HL-60 (cell line): ENCODE measurements at regions not wholly inside any gene's neighbourhood (a gene's known extent, or its start where the extent isn't known, plus 50 kb on each side); places are given as distances from the start of the nearest gene placed in this dataset.

Experiments
- GABPA ChIP-seq: IDR thresholded peaks from 2 replicates; pipeline ENCODE4 v1.6.1; 2012; ENCODE audit warnings: low read depth
- TF ChIP-seq, protein P1 (sequence below): IDR thresholded peaks from one replicate; pipeline ENCODE4 v1.5.1; 2011; ENCODE audit warnings: low read length, control low read depth, inconsistent platforms; ENCODE audit not compliant: insufficient read depth

DNA sequence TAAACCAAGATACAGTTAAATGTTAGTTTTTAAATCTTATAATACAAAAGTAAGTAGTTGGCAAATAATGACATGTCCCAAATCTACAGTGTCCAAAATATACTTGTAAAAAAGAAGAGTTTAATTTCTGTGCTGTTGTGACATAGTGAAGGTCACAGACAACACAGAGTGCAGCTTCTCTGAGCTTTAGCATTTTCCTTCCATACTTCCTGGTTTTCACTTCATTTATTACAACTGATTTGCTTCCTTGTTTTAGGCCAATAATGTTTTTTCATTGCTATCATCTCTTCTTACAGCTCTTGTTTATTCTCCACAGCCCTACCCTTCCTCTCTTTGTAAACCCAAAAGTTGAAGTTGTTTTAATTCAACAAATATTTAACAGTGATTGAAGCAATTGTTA, 132.4 kb upstream of the TET2 start:
- TF ChIP-seq, protein P1, sequence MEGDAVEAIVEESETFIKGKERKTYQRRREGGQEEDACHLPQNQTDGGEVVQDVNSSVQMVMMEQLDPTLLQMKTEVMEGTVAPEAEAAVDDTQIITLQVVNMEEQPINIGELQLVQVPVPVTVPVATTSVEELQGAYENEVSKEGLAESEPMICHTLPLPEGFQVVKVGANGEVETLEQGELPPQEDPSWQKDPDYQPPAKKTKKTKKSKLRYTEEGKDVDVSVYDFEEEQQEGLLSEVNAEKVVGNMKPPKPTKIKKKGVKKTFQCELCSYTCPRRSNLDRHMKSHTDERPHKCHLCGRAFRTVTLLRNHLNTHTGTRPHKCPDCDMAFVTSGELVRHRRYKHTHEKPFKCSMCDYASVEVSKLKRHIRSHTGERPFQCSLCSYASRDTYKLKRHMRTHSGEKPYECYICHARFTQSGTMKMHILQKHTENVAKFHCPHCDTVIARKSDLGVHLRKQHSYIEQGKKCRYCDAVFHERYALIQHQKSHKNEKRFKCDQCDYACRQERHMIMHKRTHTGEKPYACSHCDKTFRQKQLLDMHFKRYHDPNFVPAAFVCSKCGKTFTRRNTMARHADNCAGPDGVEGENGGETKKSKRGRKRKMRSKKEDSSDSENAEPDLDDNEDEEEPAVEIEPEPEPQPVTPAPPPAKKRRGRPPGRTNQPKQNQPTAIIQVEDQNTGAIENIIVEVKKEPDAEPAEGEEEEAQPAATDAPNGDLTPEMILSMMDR, result no peak
- TF ChIP-seq GABPA, result no peak
